Neural cell (in vitro differentiated cells): ENCODE measurements at regions not wholly inside any gene's neighbourhood (a gene's known extent, or its start where the extent isn't known, plus 50 kb on each side); places are given as distances from the start of the nearest gene placed in this dataset.

Experiments
- H2AFZ ChIP-seq: fragments of 200-600, 300-800 bp; sonication (generic), shearing (Covaris generic); 2 replicates; pipeline ENCODE4 v1.6.0; 2014; ENCODE audit warnings: low read depth, mild to moderate bottlenecking, antibody characterized with exemption, low read length, moderate library complexity
- H3F3A ChIP-seq: fragments of 200-600 bp; shearing (Covaris generic); 2 replicates; pipeline ENCODE4 v1.6.1; 2016; ENCODE audit warnings: mild to moderate bottlenecking, moderate library complexity, mixed read lengths, antibody characterized with exemption, low read length; ENCODE audit not compliant: insufficient read depth, poor library complexity, severe bottlenecking
- H3K27ac ChIP-seq: fragments of 200-600, 300-800 bp; sonication (generic), shearing (Covaris generic); 2 replicates; pipeline ENCODE4 v1.5.1; 2014; ENCODE audit warnings: mild to moderate bottlenecking, low read length, moderate library complexity
- H3K27me3 ChIP-seq: fragments of 300-800, 200-600 bp; sonication (generic), shearing (Covaris generic); 2 replicates; pipeline ENCODE4 v1.6.0; 2014; ENCODE audit warnings: mild to moderate bottlenecking, low read depth, low read length, moderate library complexity; ENCODE audit not compliant: insufficient read depth
- H3K36me3 ChIP-seq: fragments of 300-800, 200-600 bp; sonication (generic), shearing (Covaris generic); 2 replicates; pipeline ENCODE4 v1.5.1; 2014; ENCODE audit warnings: mild to moderate bottlenecking, antibody characterized with exemption, low read length, moderate library complexity; ENCODE audit not compliant: insufficient read depth
- H3K4me2 ChIP-seq: fragments of 300-800, 200-600 bp; sonication (generic), shearing (Covaris generic); 2 replicates; pipeline ENCODE4 v1.6.0; 2014; ENCODE audit warnings: mild to moderate bottlenecking, low read length
- H3K4me3 ChIP-seq: fragments of 300-800, 200-600 bp; sonication (generic), shearing (Covaris generic); 2 replicates; pipeline ENCODE4 v1.5.1; 2014; ENCODE audit warnings: mild to moderate bottlenecking, low read length, moderate library complexity
- H3K79me2 ChIP-seq: fragments of 200-600 bp; shearing (Covaris generic); replicated peaks from 2 replicates; pipeline ENCODE4 v1.6.0; 2014; ENCODE audit warnings: mild to moderate bottlenecking, low read length, moderate library complexity; ENCODE audit not compliant: insufficient read depth
- H3K9ac ChIP-seq: fragments of 300-800, 200-600 bp; sonication (generic), shearing (Covaris generic); 2 replicates; pipeline ENCODE4 v1.6.1; 2016; ENCODE audit warnings: mild to moderate bottlenecking, low read length, mixed read lengths
- H3K9me2 ChIP-seq: fragments of 200-600 bp; shearing (Covaris generic); 2 replicates; pipeline ENCODE4 v1.6.1; 2016; ENCODE audit warnings: mild to moderate bottlenecking, low read length, mixed read lengths; ENCODE audit not compliant: insufficient read depth
- H3K9me3 ChIP-seq: fragments of 200-600, 300-800 bp; sonication (generic), shearing (Covaris generic); 2 replicates; pipeline ENCODE4 v1.6.1; 2016; ENCODE audit warnings: mild to moderate bottlenecking, mixed run types, low read length, moderate library complexity, mixed read lengths
- H4K20me1 ChIP-seq: fragments of 200-600 bp; shearing (Covaris generic); 2 replicates; pipeline ENCODE4 v1.6.1; 2016; ENCODE audit warnings: mild to moderate bottlenecking, mixed run types; ENCODE audit not compliant: insufficient read depth
- EP300 ChIP-seq: fragments of 450-650 bp; conservative IDR thresholded peaks from 2 replicates; pipeline ENCODE4 v1.6.1; 2014; ENCODE audit warnings: antibody characterized with exemption, mild to moderate bottlenecking, moderate library complexity; ENCODE audit not compliant: poor library complexity, severe bottlenecking
- EZH2 ChIP-seq: fragments of 200-600, 300-800 bp; shearing (Covaris generic), sonication (generic); IDR thresholded peaks from 2 replicates; pipeline ENCODE4 v1.6.1; 2014; ENCODE audit warnings: antibody characterized with exemption, low read length, borderline replicate concordance, mild to moderate bottlenecking; ENCODE audit not compliant: insufficient read depth, poor library complexity, severe bottlenecking
- MXI1 ChIP-seq: fragments of 450-650 bp; conservative IDR thresholded peaks from 2 replicates; pipeline ENCODE4 v1.6.1; 2014; ENCODE audit warnings: antibody characterized with exemption, mild to moderate bottlenecking; ENCODE audit not compliant: poor library complexity, severe bottlenecking
- POLR2AphosphoS5 ChIP-seq: IDR thresholded peaks from 2 replicates; pipeline ENCODE4 v1.6.1; 2012
- RAD21 ChIP-seq: fragments of 450-650 bp; conservative IDR thresholded peaks from 2 replicates; pipeline ENCODE4 v1.6.1; 2014; ENCODE audit warnings: antibody characterized with exemption, mild to moderate bottlenecking, moderate library complexity
- SMC3 ChIP-seq: fragments of 450-650 bp; conservative IDR thresholded peaks from 2 replicates; pipeline ENCODE4 v1.6.1; 2014; ENCODE audit warnings: antibody characterized with exemption, mild to moderate bottlenecking, moderate library complexity; ENCODE audit not compliant: poor library complexity
- TAF1 ChIP-seq: IDR thresholded peaks from 2 replicates; pipeline ENCODE4 v1.6.1; 2012; ENCODE audit warnings: low read depth
- TF ChIP-seq, protein P1 (sequence below): IDR thresholded peaks from 2 replicates; pipeline ENCODE4 v1.6.1; 2012; ENCODE audit warnings: borderline replicate concordance
- TF ChIP-seq, protein P2 (sequence below): fragments of 450-650 bp; IDR thresholded peaks from 2 replicates; pipeline ENCODE4 v1.5.1; 2014; ENCODE audit warnings: antibody characterized with exemption, mild to moderate bottlenecking, moderate library complexity; ENCODE audit not compliant: poor library complexity, severe bottlenecking

GRCh38 chr1:47675721-47676120, 237.9 kb downstream of the FOXD2 start:
- H2AFZ ChIP-seq = no peak overlapping the region
- no peaks in the 10 kb centered on the region for H3K79me2 ChIP-seq
- no peaks in the 10 kb centered on the region for H4K20me1 ChIP-seq
- no peak overlapping the region for H3K4me2 ChIP-seq
- H3K27me3 ChIP-seq = no peaks in the 10 kb centered on the region
- no peaks in the 10 kb centered on the region for H3K9me3 ChIP-seq
- no peak overlapping the region for H3K4me3 ChIP-seq
- H3K36me3 ChIP-seq = no peaks in the 10 kb centered on the region
- H3K9me2 ChIP-seq = no peaks in the 10 kb centered on the region
- no peak overlapping the region for H3K9ac ChIP-seq
- no peaks in the 10 kb centered on the region for H3F3A ChIP-seq
- TF ChIP-seq POLR2AphosphoS5 = no peak
- no peak for TF ChIP-seq EP300
- TF ChIP-seq TAF1 = no peak
- no peak for TF ChIP-seq RAD21
- no peak for TF ChIP-seq MXI1
- TF ChIP-seq, protein P1, sequence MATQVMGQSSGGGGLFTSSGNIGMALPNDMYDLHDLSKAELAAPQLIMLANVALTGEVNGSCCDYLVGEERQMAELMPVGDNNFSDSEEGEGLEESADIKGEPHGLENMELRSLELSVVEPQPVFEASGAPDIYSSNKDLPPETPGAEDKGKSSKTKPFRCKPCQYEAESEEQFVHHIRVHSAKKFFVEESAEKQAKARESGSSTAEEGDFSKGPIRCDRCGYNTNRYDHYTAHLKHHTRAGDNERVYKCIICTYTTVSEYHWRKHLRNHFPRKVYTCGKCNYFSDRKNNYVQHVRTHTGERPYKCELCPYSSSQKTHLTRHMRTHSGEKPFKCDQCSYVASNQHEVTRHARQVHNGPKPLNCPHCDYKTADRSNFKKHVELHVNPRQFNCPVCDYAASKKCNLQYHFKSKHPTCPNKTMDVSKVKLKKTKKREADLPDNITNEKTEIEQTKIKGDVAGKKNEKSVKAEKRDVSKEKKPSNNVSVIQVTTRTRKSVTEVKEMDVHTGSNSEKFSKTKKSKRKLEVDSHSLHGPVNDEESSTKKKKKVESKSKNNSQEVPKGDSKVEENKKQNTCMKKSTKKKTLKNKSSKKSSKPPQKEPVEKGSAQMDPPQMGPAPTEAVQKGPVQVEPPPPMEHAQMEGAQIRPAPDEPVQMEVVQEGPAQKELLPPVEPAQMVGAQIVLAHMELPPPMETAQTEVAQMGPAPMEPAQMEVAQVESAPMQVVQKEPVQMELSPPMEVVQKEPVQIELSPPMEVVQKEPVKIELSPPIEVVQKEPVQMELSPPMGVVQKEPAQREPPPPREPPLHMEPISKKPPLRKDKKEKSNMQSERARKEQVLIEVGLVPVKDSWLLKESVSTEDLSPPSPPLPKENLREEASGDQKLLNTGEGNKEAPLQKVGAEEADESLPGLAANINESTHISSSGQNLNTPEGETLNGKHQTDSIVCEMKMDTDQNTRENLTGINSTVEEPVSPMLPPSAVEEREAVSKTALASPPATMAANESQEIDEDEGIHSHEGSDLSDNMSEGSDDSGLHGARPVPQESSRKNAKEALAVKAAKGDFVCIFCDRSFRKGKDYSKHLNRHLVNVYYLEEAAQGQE = no peak
- TF ChIP-seq, protein P2, sequence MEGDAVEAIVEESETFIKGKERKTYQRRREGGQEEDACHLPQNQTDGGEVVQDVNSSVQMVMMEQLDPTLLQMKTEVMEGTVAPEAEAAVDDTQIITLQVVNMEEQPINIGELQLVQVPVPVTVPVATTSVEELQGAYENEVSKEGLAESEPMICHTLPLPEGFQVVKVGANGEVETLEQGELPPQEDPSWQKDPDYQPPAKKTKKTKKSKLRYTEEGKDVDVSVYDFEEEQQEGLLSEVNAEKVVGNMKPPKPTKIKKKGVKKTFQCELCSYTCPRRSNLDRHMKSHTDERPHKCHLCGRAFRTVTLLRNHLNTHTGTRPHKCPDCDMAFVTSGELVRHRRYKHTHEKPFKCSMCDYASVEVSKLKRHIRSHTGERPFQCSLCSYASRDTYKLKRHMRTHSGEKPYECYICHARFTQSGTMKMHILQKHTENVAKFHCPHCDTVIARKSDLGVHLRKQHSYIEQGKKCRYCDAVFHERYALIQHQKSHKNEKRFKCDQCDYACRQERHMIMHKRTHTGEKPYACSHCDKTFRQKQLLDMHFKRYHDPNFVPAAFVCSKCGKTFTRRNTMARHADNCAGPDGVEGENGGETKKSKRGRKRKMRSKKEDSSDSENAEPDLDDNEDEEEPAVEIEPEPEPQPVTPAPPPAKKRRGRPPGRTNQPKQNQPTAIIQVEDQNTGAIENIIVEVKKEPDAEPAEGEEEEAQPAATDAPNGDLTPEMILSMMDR = no peak
- TF ChIP-seq SMC3 = no peak
- no peak for TF ChIP-seq EZH2
- H3K27ac ChIP-seq = no peak overlapping the region

DNA sequence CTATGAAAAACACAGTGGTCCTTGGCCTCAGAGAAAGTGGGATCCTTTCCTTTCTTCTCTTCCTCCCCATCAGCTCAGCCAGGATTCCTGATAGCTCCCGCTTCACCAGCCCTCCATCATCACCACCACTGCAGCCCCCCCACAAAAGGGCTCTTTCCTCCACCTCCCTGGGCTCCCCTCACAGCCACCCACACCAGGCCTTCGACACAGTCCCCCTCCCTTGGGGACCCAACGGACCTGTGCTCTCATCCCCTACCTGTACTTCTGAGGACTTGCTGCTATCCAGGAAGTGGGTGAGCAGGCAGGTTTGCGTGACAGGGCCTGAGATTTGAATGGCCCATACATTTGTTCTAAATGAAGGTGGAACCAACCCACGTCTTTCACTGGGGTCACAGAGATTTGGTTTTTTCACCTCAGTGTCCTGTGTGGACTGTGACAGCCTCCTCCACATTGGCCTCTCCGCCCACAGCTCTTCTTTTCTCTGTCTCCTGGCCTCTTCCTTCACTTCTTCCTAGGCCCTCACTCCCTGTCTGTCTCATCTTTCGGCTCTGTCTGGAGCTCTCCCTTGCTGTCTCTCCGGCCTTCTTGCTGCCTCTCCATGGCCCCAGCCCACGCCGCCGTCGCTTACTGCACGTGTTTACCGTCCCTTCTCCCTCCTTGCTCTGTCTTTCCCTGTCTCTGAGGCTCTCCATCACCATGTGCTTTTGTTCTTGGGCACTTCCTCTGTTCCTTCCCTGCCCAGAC, 238.6 kb downstream of the FOXD2 start:
- H3K9me2 ChIP-seq = no peaks in the 10 kb centered on the region
- no peaks in the 10 kb centered on the region for H4K20me1 ChIP-seq
- no peak overlapping the region for H3K4me2 ChIP-seq
- H3K36me3 ChIP-seq = no peaks in the 10 kb centered on the region
- H3K4me3 ChIP-seq = no peak overlapping the region
- H2AFZ ChIP-seq = no peak overlapping the region
- H3K79me2 ChIP-seq = no peaks in the 10 kb centered on the region
- TF ChIP-seq EZH2 (no peak), POLR2AphosphoS5 (no peak), EP300 (no peak), TAF1 (no peak), RAD21 (no peak), SMC3 (no peak), MXI1 (no peak)
- TF ChIP-seq, protein P2 = no peak
- TF ChIP-seq, protein P1 = no peak
- no peaks in the 10 kb centered on the region for H3F3A ChIP-seq
- H3K9me3 ChIP-seq = no peaks in the 10 kb centered on the region
- no peak overlapping the region for H3K27ac ChIP-seq
- H3K27me3 ChIP-seq = no peaks in the 10 kb centered on the region
- H3K9ac ChIP-seq = no peak overlapping the region
